ENCODE measurements at regions not wholly inside any gene's neighbourhood (a gene's known extent, or its start where the extent isn't known, plus 50 kb on each side); places are given as distances from the start of the nearest gene placed in this dataset.
"Not testable (repeated sequence)": the region's sequence is repeated elsewhere in the genome, so short reads cannot be mapped to it uniquely, and the experiment has no call there.

DNA sequence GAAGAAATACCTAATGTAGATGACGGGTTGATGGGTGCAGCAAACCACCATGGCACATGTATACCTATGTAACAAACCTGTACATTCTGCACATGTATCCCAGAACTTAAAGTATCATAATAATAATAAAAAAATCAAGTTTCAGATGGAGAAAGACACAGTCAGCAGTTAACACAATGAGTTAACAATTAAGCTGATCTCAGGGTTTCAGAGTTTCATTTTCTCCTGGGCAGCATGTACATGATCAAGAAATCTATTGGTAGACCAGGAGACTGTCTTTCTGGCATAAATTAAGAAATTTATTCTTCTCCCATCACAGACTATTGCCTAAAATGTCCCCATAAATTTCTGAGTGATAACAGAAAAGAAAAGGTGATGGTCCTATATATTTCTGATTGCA, 155.3 kb downstream of the RAD51AP2 start:
- DNase-seq = no peak

DNA sequence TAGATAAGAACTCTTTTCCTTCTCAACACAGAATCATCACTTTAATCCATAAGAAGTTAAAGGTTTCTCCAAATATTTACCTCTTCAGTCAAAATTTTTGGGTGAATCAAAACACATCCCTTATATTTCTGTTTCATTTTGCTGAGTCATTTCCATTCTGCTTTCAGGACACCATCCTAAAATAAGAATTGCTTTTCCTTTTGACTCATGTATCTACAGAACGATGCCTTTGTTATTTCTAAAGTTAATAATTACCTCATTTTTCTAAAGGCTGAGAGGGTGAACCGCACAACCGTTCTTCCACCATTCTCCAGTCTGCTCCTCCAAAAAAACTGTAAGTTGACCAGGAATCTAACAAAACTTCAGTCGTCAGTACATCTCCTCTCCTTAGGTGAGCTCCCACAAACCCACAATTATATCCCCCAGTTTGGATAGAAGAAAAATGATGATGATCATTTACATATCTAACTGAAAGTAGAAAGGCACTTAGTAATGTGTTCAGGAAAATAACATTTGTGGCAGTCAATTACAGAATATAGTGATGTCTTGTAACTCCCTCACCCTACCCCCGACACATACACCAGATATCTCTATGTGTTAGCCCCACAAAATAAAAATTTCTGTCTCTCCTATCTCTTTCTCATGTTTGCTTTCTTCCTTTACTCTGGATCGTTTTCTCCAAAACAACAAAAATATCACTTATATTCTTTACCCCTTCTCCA, 162.5 kb downstream of the RAD51AP2 start:
- DNase-seq = no peak

DNA sequence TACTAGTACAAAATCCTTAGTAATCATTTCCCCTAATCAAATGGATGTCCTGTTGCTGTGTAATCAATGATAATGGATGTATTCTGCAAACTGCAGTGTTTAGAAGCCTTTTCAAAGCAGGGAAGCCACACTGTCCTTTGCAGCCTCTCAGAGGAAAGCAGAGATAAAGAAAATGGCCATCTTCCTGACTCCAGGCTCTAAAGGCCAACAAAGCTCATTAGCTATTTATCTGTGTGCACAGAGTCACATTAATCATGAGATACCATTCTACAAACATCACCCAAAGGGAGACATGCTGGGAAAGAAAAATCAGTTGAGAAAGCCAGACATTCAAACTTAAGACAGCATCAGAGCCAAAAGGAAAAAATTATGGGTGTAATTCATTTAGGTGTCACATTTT, 165.0 kb downstream of the RAD51AP2 start:
- DNase-seq = no peak

DNA sequence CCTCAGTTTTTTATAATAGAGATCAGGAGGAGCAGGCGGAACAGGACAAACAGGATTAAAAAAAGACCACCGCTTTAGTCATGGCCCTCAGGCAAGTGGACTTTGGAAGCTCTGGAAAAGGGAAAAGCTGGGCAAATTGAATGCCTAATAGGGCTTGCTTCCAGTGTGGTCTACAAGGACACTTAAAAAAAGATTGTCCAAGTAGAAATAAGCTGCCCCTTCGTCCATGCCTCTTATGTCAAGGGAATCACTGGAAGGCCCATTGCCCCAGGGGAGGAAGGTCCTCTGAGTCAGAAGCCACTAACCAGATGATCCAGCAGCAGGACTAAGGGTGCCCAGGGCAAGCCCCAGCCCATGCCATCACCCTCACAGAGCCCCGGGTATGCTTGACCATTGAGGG, 175.5 kb downstream of the RAD51AP2 start:
- not testable (repeated sequence) for DNase-seq

DNA sequence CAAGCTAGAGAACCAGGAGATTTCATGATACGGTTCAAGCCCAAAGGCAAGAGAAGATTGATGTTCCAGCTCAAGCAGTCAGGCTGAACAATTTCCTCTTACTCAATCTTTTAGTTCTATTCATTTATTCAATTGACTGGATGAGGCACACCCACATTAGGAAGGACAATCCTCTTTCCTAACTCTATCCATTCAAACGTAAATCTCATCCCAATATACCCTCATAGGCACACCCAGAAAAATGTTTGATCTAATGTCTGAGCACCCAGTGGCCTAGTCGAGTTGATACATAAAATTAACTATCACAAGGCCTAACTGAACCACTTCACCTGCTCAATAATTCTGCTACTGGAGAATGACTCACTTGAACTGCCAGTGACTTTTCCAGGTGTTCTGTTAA, 180.7 kb downstream of the RAD51AP2 start:
- DNase-seq = no peak

DNA sequence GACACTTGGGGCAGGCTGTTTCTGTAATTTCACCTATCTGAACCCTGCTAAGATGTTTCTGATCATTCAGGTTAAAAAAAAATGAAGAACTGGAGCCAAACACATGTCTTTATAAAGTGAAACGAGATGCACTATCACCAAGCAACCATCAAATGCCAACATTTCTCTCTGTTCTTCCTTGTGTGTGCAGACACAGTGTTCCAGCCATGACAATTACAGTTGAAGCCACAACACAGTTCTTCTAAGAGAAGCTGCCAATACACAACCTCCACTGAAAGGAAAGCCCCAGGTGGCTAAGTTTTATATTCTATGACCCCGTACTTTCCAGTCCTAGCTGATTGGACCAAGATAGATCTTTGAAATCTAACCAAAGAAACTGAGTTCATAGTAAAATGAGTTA, 181.8 kb downstream of the RAD51AP2 start:
- no peak for DNase-seq

DNA sequence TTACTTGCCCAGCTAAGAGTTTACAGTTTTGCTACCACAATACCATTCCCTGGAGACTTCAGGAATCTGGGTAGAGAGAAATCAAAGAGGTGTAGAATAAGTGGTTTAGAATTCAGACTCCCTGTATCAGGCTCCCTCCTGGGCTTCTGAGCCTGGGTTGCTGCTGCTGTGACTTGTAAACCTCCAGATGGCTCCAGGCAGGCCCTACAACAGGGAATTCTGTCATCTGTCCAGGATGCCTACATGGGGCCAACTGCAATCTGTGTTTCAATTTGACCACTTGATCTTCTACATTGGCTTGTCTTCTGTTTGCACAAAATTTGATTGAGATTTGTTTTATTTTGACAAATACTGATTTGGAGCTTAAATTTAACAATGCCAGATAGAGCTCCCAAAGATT, 183.9 kb downstream of the RAD51AP2 start:
- DNase-seq = no peak

DNA sequence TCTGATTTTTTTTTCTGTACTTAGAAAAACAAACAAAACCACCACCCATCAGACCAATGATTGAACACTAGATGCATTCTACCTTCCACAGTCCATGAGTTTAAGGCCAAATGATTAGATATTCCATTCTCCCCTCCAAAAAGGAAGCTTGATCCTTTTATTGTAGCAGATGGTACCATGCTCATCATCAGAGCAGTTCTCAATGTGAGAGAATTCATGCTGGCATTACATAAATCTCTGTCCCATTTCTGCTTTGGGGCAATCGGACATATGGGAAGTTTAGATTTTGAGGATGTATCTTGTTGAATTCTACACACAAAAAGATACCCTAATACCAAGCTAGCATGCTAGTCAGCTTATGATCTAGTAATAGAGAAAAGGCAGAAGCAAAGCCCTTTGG, 186.6 kb downstream of the RAD51AP2 start:
- no peak for DNase-seq

DNA sequence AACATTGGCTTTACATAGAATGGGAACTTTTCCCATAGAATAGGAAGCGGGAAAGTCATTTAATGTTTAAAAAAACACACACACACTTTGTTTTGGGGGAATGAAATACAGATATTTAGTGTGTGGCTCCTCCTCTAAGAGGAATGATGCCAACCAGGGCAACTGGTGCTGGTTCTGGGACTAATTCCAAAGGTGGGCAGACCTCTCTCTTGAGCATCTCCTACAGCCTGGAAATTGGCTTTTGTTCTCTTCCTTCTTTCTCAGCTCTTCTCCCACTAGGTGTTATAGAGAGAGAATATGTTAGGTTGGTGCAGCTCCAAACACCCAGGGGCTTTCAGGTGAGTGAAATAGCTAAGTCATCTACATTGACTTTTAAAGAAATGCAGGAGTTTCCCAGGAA, 190.1 kb downstream of the RAD51AP2 start:
- no peak for DNase-seq

DNA sequence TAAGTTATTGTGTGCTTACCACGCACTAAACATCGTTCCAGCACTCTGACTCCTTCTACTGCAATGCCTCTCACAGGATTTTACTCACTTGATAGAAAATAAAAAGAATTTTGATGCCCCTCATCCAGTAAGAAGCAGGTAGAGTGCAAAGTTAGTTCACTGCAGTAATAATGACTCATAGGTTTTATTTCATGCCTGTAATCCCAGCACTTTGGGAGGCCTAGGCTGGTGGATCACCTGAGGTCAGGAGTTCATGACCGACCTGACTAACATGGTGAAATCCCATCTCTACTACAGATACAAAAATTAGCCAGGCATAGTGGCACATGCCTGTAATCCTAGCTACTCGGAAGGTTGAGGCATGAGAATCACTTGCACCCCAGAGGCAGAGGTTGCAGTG, 190.6 kb downstream of the RAD51AP2 start:
- no peak for DNase-seq

DNA sequence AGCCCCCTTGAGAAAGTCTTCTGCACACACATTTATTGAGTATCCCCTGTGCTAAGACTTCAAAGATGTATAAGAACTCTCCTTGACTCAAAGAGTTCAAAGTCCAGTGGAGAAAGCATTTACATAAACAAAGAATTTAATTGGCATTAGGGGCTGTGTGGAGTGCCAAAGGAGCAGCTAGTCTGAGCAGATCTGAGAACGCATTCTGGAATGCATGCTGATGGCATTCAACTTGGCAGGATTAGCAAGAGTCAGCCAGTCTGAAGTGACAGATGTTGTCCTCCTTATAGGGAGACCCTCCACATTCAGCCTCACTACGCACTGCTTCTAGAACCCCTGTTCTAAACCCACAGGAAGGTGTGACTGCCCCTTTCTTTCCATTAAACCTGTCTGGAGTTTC, 191.5 kb downstream of the RAD51AP2 start:
- no peak for DNase-seq

DNA sequence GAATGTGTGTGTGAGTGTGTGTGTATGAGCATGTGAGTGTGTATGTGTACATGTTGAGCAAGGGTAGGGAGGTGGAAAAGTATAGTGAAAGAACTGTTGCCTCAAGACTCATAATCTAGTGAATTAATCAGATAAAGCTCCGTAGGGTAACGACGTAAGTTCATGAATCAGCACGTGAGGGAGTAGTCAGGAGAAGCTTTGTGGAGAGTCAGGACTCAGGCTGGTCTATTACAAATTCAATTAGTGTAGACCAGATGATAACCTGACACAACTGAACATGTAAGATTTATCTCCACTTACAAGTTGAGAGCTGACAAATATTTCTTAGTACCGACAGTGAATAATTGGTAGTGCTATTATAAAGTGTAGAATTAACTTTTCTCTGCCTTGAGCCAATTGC, 194.5 kb downstream of the RAD51AP2 start:
- DNase-seq = no peak

DNA sequence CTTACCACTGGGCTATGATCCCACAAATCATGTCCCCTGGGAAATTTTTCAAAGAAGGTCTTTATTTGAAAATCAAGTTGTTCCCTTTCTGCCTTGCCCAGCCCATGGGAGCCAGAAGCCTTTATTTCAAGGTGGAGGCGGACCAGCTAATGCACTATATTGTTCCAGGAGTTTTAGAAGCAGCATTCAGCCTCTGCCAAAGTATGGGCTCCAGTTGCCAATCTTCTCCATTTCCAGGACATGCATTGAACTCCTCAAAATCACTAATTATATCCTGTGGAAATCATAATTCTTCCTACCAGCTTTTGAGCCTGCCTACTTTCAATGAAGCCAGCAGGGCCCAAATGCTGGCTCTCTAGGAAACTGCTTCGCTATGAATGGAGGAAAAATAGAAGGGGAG, 195.8 kb downstream of the RAD51AP2 start:
- no peak for DNase-seq

DNA sequence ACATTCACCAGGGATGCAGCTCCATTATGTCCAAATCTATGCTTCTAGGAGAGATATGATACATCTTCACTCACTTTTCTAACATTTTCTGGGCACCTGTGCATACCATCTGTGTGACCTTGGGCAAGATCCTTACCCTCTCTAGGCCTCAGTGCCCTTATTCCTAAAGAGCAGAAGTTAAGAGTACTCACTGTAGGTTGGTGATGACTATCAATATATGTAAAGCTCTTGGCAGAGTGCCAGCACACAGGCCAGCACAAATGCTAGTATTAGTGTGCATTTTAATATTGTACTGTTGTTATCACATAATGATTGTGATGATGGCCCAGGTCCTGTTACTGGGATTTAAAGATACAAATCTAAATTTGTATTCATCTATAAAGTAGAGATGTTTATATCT, 199.2 kb downstream of the RAD51AP2 start:
- DNase-seq = no peak

DNA sequence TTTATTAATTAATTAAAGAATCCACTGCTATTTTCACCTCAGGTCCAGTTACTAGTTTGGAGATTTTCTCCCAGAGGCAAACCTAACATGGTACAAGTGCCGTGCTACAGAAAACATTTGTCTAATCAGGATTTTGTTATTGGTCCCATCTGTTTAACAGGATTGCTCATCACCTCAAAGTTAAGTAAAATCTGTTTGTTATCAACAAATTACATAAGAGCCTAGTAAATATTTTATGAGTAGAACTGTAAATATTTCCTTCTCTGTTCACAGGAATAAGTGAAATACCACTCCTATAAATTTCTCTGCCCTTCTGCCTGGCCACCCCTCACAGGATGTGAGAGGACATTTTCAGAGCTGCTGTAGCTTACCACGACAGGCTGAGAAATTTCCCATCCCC, 200.2 kb downstream of the RAD51AP2 start:
- DNase-seq = no peak

DNA sequence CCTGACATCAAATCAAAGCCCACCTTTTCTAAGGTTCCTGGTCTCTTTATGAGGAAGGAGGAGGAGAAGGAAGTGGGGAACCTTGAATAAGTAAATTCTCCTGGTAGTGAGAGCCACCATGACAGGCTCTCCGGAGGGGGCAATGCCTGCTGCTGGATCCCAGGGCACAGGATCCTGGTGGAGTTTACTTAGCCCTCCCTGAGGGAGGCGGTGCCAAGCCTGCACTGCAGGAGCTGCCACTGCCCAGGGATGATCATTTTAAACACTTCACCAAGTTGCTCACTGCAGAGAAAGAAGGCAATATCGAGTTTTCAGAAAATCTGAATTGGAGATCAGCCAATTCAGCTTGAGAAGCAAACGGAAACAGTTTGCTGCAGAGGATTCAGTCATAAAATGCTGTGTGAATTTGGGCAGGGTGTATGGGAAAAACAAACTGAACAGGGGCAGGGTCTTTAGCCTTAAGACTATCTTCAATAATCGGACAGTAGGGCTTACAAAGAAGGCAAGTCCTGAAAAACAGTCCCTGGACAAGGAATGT, 200.7 kb downstream of the RAD51AP2 start:
- DNase-seq = no peak

DNA sequence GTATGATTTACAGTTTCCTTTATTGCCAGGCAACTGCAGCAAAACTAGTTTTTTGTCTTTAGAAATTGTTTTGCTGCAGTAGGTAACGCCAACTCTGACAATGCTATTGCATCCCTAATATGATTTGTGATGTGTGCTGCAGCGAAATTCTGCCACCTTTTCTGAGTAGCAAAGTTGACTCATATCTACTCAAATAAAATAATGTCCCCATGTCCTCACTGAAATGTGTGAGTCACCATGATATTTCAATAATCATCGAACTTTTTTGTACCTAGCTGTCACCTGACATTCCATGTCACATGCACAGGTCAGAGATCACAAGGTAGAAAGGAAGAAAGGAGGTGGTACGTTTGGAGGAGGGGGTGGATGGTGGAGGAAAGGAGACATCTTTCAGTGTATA, 205.0 kb downstream of the RAD51AP2 start:
- DNase-seq = no peak

DNA sequence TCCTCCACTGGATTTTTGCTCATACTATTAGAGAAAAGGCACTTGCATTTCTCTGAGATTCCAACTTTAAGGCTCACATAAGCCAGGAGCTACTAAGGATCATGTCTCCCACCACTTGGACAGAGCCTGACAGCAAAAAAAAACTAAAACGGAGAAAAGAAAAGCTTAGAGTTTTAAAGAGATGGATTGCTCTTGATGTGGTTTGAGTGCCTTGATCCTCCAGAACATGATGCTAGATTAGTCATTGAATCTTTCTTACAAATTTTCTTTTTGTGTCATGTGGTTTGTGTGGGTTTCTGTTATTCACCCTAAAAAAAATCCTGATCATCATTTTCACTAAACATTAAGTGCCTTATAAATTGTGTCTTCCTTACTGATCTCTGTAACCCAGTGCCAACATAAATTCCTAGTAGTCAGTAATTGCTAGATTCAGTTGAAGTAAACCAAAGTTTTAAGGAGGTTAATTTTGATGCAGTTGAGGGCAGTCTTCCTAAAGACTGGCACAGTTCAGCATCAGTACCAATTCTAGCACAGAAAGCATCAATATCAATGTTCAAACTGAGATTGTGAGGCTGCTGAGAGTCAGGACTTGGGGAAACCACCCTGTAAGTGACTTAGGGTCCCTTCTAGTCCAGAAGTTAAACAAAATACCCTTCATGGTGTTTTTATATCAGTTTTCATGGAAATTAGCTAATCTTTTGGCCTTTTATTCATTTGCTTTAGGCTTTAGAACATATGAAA, 206.3 kb downstream of the RAD51AP2 start:
- no peak for DNase-seq

DNA sequence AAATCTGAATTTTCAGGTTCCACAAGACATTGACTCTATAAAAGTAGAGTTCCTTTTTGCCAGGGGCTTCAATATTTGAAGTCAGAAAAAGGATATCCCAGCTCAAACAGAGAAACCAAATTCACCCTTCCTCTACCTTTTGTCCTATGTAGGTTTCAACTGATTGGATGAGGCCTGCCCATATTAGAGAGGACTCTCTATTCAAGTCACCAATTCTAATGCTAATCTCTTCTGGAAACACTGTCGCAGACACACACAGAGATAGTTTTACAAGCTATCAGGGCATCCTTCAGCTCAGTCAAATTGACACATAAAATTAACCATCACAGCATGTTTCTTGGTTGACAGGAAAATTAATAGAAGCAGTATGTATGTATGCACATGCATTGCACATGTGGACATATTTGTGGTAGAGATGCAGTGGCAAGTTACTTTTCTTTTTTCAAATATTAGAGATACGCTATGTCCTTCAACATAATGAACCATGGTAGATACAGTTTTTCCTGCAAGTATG, 207.1 kb downstream of the RAD51AP2 start:
- no peak for DNase-seq

DNA sequence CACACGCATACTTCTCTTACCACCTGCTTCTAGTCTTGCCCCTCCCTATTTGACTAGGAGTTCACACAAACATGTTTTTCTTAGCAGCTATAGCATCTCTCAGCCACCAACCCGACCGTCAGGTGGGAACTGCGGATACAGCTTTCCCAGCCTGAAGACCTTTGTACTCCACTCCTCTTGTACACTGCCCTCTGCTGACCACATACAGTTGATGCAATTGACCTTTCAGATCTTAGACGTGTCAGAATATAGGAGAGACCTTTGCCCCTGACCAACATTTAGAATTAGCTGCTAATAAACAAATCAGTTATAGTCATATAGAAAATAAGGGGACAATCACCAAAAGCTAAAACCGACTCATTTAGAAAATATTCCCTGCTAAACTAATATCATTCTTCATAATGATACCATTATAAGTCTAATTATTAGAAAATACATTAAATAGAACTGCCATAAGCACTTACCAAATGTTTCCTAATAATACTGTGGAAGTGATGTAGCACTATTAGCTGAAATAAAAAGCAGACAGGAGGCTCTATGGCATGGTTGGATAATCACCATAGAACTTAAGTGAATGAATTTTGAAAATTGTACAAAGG, 208.4 kb downstream of the RAD51AP2 start:
- DNase-seq = no peak

DNA sequence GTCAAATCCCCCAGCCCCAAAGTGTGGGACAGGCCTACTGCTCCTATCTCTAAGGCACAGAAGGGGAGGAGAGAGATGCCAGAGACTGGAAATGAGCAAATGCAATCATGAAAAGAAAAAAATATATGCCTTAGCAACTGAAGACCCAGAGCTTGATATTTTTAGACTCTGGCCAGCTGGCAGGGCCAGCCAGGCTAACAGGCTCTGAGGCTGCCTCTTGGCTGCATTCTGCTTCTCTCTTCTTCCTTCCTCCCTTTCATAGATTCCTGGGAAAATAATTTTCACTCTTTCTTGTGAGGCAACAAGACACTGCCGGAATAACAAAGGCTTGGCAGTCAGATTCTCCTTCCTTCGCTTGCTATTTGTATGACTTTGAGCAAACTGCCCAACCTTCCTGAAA, 209.1 kb downstream of the RAD51AP2 start:
- DNase-seq = no peak

DNA sequence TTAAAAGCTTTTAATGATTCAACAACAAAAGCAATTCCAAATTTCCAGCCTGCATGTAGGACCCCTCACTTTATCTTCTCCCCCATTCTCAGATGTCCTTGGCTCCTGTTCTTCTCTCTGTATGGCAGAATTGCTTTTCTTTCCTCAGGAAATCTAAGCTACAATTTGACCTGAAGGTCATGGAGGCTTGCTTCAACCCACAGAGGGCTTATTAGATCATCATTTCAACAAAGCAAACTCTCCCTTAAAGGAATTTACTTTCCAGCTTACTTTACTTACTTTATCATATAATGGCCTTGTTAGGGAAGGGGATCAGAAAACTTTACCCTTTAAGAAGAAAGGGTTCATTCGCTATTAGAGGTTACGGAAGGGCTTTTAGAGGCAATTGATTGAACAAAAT, 211.5 kb downstream of the RAD51AP2 start:
- no peak for DNase-seq

DNA sequence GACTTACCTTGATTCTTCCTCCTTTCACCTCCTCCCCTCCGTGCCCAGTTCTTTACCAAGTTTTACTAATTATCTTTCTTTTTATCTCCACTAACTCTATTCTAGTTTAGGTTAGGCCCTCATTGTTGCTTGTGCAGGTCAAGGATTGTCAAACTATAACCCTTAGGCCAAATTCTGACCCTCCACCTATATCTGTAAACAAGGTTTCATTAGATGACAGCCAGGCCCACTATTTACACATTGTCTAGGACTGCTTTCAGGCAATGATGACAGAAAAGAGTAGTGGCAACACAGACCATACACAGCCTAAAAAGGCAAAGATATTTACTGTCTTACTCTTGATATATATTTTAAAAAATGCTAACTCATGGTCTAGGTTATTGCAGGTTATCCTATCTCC, 212.0 kb downstream of the RAD51AP2 start:
- DNase-seq = no peak

DNA sequence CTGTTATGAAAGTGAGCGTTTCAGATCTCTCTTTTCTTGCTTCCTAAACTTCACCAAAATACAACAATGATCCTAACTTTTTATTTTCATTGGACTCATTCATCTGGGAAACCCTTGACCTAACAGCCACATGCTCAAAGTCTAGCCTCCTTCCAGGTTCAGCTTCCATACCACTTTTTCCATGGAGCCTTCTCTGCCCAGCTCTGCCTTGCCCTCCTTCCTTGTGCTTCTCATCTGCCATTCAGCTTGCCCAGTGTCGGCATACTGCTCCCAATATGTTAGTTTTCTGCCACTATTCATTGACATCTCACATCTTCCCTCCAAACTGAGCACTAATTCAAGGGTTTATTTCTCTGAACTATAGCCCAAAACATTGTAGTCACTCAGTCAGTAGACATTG, 214.7 kb downstream of the RAD51AP2 start:
- DNase-seq = no peak
